ENCODE measurements at regions not wholly inside any gene's neighbourhood (a gene's known extent, or its start where the extent isn't known, plus 50 kb on each side); places are given as distances from the start of the nearest gene placed in this dataset.

- Histone ChIP-seq H3K27me3 (ENCODE audit: control insufficient read depth in 2 of 2, insufficient read depth in 2 of 2, low read length in 2 of 2) (peaks cover 0 to 3% of the 10 kb centered on the region in 2 donors), H3K4me3 (ENCODE audit: low read length) (no peak overlapping the region), H3K27ac (ENCODE audit: low read depth, low read length) (no peak overlapping the region), H3K9me3 (ENCODE audit: control insufficient read depth in 2 of 3, low read length in 3 of 3) (no peaks in the 10 kb centered on the region), H3K4me1 (ENCODE audit: control insufficient read depth in 2 of 2, insufficient read depth in 2 of 2, low read length in 2 of 2) (no peaks in the 10 kb centered on the region), H3K36me3 (ENCODE audit: control insufficient read depth in 2 of 3, insufficient read depth in 3 of 3, low read length in 3 of 3) (no peaks in the 10 kb centered on the region)
- DNase-seq (no peak), ATAC-seq (no peak)
- POLR2A ChIA-PET = no interaction called here
- no peaks in the 10 kb centered on the region for H3K9me3 Mint-ChIP-seq
- peaks cover 0 to 8% (median 4%) of the 10 kb centered on the region in 7 donors for H3K4me1 Mint-ChIP-seq
- H3K4me3 Mint-ChIP-seq = no peak overlapping the region
- H3K36me3 Mint-ChIP-seq = peaks cover 0 to 5% (median 0%) of the 10 kb centered on the region in 5 donors
- intact Hi-C loops (cut with micrococcal nuclease) = no loop called here
- peaks cover 44 to 60% (median 48%) of the 10 kb centered on the region in 5 donors for H3K27me3 Mint-ChIP-seq
- H3K27ac Mint-ChIP-seq = no peak overlapping the region
- CTCF ChIA-PET = interaction anchor here (0.9 kb wide), 1 partner anchor 21 kb away, joined by 4 read pairs; no protein-coding TSS in a partner anchor
Measured at GRCh38 chr13:27005976-27006518, 165.6 kb downstream of the USP12 start.

- H3K9me3 ChIP-seq (ENCODE audit: control insufficient read depth in 2 of 3, low read length in 3 of 3) = no peaks in the 10 kb centered on the region
- no peak for ATAC-seq
- POLR2A ChIA-PET = no interaction called here
Measured at GRCh38 chr13:27005556-27005955, 166.1 kb downstream of the USP12 start.

GRCh38 chr13:27004866-27005265, 166.7 kb downstream of the USP12 start:
- CTCF ChIA-PET = interaction anchor here (0.6 kb wide), 1 partner anchor 336 kb away, joined by 4 read pairs; no protein-coding TSS in a partner anchor
- intact Hi-C loops (cut with micrococcal nuclease) = no loop called here
- no peak for DNase-seq
- H3K36me3 Mint-ChIP-seq = peaks cover 0 to 5% (median 0%) of the 10 kb centered on the region in 5 donors
- H3K4me3 Mint-ChIP-seq = no peak overlapping the region
- no peak overlapping the region for H3K27ac Mint-ChIP-seq
- ATAC-seq = no peak
- peaks cover 0 to 8% (median 4%) of the 10 kb centered on the region in 7 donors for H3K4me1 Mint-ChIP-seq
- POLR2A ChIA-PET = no interaction called here
- Histone ChIP-seq H3K27me3 (ENCODE audit: control insufficient read depth in 2 of 2, insufficient read depth in 2 of 2, low read length in 2 of 2) (peaks cover 0 to 3% of the 10 kb centered on the region in 2 donors), H3K27ac (ENCODE audit: low read depth, low read length) (no peak overlapping the region), H3K9me3 (ENCODE audit: control insufficient read depth in 2 of 3, low read length in 3 of 3) (no peaks in the 10 kb centered on the region), H3K36me3 (ENCODE audit: control insufficient read depth in 2 of 3, insufficient read depth in 3 of 3, low read length in 3 of 3) (no peaks in the 10 kb centered on the region), H3K4me3 (ENCODE audit: low read length) (no peak overlapping the region), H3K4me1 (ENCODE audit: control insufficient read depth in 2 of 2, insufficient read depth in 2 of 2, low read length in 2 of 2) (no peaks in the 10 kb centered on the region)
- peaks cover 46 to 62% (median 55%) of the 10 kb centered on the region in 5 donors for H3K27me3 Mint-ChIP-seq
- H3K9me3 Mint-ChIP-seq = no peaks in the 10 kb centered on the region

More at GRCh38 chr13:27005556-27005955, 166.1 kb downstream of the USP12 start:
- Mint-ChIP-seq H3K27me3 (peaks cover 46 to 62% (median 52%) of the 10 kb centered on the region in 5 donors), H3K4me1 (peaks cover 0 to 8% (median 4%) of the 10 kb centered on the region in 7 donors), H3K36me3 (peaks cover 0 to 5% (median 0%) of the 10 kb centered on the region in 5 donors), H3K4me3 (no peak overlapping the region), H3K27ac (no peak overlapping the region), H3K9me3 (no peaks in the 10 kb centered on the region)
- Histone ChIP-seq H3K36me3 (ENCODE audit: control insufficient read depth in 2 of 3, insufficient read depth in 3 of 3, low read length in 3 of 3) (no peaks in the 10 kb centered on the region), H3K27ac (ENCODE audit: low read depth, low read length) (no peak overlapping the region), H3K4me1 (ENCODE audit: control insufficient read depth in 2 of 2, insufficient read depth in 2 of 2, low read length in 2 of 2) (no peaks in the 10 kb centered on the region), H3K4me3 (ENCODE audit: low read length) (no peak overlapping the region), H3K27me3 (ENCODE audit: control insufficient read depth in 2 of 2, insufficient read depth in 2 of 2, low read length in 2 of 2) (peaks cover 0 to 3% of the 10 kb centered on the region in 2 donors)
- no peak for DNase-seq
- intact Hi-C loops (cut with micrococcal nuclease) = no loop called here
- CTCF ChIA-PET = interaction anchor here (0.9 kb wide), 1 partner anchor 20 kb away, joined by 4 read pairs; no protein-coding TSS in a partner anchor

- peaks cover 0 to 3% of the 10 kb centered on the region in 2 donors for H3K27me3 ChIP-seq (ENCODE audit: control insufficient read depth in 2 of 2, insufficient read depth in 2 of 2, low read length in 2 of 2)
- Mint-ChIP-seq H3K9me3 (no peaks in the 10 kb centered on the region), H3K27me3 (peaks cover 48 to 63% (median 51%) of the 10 kb centered on the region in 5 donors), H3K4me1 (peaks cover 0 to 8% (median 4%) of the 10 kb centered on the region in 7 donors), H3K27ac (no peak overlapping the region), H3K4me3 (no peak overlapping the region), H3K36me3 (peaks cover 0 to 5% (median 0%) of the 10 kb centered on the region in 5 donors)
- H3K4me3 ChIP-seq (ENCODE audit: low read length) = no peak overlapping the region
- no peak for ATAC-seq
- H3K36me3 ChIP-seq (ENCODE audit: control insufficient read depth in 2 of 3, insufficient read depth in 3 of 3, low read length in 3 of 3) = no peaks in the 10 kb centered on the region
- no peak overlapping the region for H3K27ac ChIP-seq (ENCODE audit: low read depth, low read length)
- ChIA-PET CTCF (interaction anchor here (0.7 kb wide), 1 partner anchor 824 kb away, joined by 4 read pairs; no protein-coding TSS in a partner anchor), POLR2A (no interaction called here)
- intact Hi-C loops (cut with micrococcal nuclease) = no loop called here
- no peaks in the 10 kb centered on the region for H3K9me3 ChIP-seq (ENCODE audit: control insufficient read depth in 2 of 3, low read length in 3 of 3)
- H3K4me1 ChIP-seq (ENCODE audit: control insufficient read depth in 2 of 2, insufficient read depth in 2 of 2, low read length in 2 of 2) = no peaks in the 10 kb centered on the region
- DNase-seq = no peak
Measured at GRCh38 chr13:27004326-27004725, 167.3 kb downstream of the USP12 start.

- Histone ChIP-seq H3K27me3 (ENCODE audit: control insufficient read depth in 2 of 2, insufficient read depth in 2 of 2, low read length in 2 of 2) (peaks cover 0 to 3% of the 10 kb centered on the region in 2 donors), H3K9me3 (ENCODE audit: control insufficient read depth in 2 of 3, low read length in 3 of 3) (no peaks in the 10 kb centered on the region), H3K27ac (ENCODE audit: low read depth, low read length) (no peak overlapping the region), H3K36me3 (ENCODE audit: control insufficient read depth in 2 of 3, insufficient read depth in 3 of 3, low read length in 3 of 3) (no peaks in the 10 kb centered on the region), H3K4me1 (ENCODE audit: control insufficient read depth in 2 of 2, insufficient read depth in 2 of 2, low read length in 2 of 2) (no peaks in the 10 kb centered on the region), H3K4me3 (ENCODE audit: low read length) (no peak overlapping the region)
- ATAC-seq (no peak), DNase-seq (no peak)
- Mint-ChIP-seq H3K27ac (peak overlapping the region in 1 of 9 donors; percentile 26), H3K27me3 (peaks cover 38 to 63% (median 50%) of the 10 kb centered on the region in 5 donors), H3K9me3 (peaks cover 0 to 2% (median 0%) of the 10 kb centered on the region in 11 donors), H3K36me3 (peaks cover 0 to 5% (median 0%) of the 10 kb centered on the region in 5 donors), H3K4me1 (peaks cover 0 to 12% (median 2%) of the 10 kb centered on the region in 7 donors), H3K4me3 (no peak overlapping the region)
- intact Hi-C loops (cut with micrococcal nuclease) = no loop called here
- CTCF ChIA-PET = no interaction called here
- POLR2A ChIA-PET = no interaction called here
Measured at GRCh38 chr13:27001705-27002104, 169.9 kb downstream of the USP12 start.

- Mint-ChIP-seq H3K4me3 (no peak overlapping the region), H3K27ac (no peak overlapping the region), H3K9me3 (peaks cover 0 to 2% (median 0%) of the 10 kb centered on the region in 11 donors), H3K4me1 (peaks cover 0 to 12% (median 0%) of the 10 kb centered on the region in 7 donors), H3K27me3 (peaks cover 39 to 66% (median 48%) of the 10 kb centered on the region in 5 donors), H3K36me3 (peaks cover 0 to 5% (median 0%) of the 10 kb centered on the region in 5 donors)
- H3K27ac ChIP-seq (ENCODE audit: low read depth, low read length) = no peak overlapping the region
- DNase-seq (no peak), ATAC-seq (no peak)
- intact Hi-C loops (cut with micrococcal nuclease) = no loop called here
- no peaks in the 10 kb centered on the region for H3K4me1 ChIP-seq (ENCODE audit: control insufficient read depth in 2 of 2, insufficient read depth in 2 of 2, low read length in 2 of 2)
- H3K9me3 ChIP-seq (ENCODE audit: control insufficient read depth in 2 of 3, low read length in 3 of 3) = no peaks in the 10 kb centered on the region
- peaks cover 0 to 2% of the 10 kb centered on the region in 2 donors for H3K27me3 ChIP-seq (ENCODE audit: control insufficient read depth in 2 of 2, insufficient read depth in 2 of 2, low read length in 2 of 2)
- no peaks in the 10 kb centered on the region for H3K36me3 ChIP-seq (ENCODE audit: control insufficient read depth in 2 of 3, insufficient read depth in 3 of 3, low read length in 3 of 3)
- ChIA-PET CTCF (interaction anchor here (1.0 kb wide), 1 partner anchor 358 kb away, joined by 4 read pairs; no protein-coding TSS in a partner anchor), POLR2A (no interaction called here)
- H3K4me3 ChIP-seq (ENCODE audit: low read length) = no peak overlapping the region
Measured at GRCh38 chr13:27000686-27001085, 170.9 kb downstream of the USP12 start.

- no peak for ATAC-seq
- H3K4me3 Mint-ChIP-seq = no peak overlapping the region
Measured at GRCh38 chr13:26999499-26999898, 172.1 kb downstream of the USP12 start.

More at GRCh38 chr13:26999499-26999898, 172.1 kb downstream of the USP12 start:
- H3K4me1 ChIP-seq (ENCODE audit: control insufficient read depth in 2 of 2, insufficient read depth in 2 of 2, low read length in 2 of 2) = no peaks in the 10 kb centered on the region
- no peak overlapping the region for H3K4me3 ChIP-seq (ENCODE audit: low read length)
- no peak overlapping the region for H3K27ac Mint-ChIP-seq
- no peaks in the 10 kb centered on the region for H3K36me3 ChIP-seq (ENCODE audit: control insufficient read depth in 2 of 3, insufficient read depth in 3 of 3, low read length in 3 of 3)
- H3K36me3 Mint-ChIP-seq = no peaks in the 10 kb centered on the region
- H3K4me1 Mint-ChIP-seq = peaks cover 0 to 7% (median 0%) of the 10 kb centered on the region in 7 donors
- POLR2A ChIA-PET = no interaction called here
- intact Hi-C loops (cut with micrococcal nuclease) = no loop called here
- CTCF ChIA-PET = no interaction called here
- peaks cover 0 to 2% (median 0%) of the 10 kb centered on the region in 11 donors for H3K9me3 Mint-ChIP-seq
- no peak overlapping the region for H3K27ac ChIP-seq (ENCODE audit: low read depth, low read length)
- H3K27me3 Mint-ChIP-seq = peaks cover 38 to 61% (median 46%) of the 10 kb centered on the region in 5 donors
- H3K27me3 ChIP-seq (ENCODE audit: control insufficient read depth in 2 of 2, insufficient read depth in 2 of 2, low read length in 2 of 2) = no peaks in the 10 kb centered on the region
- H3K9me3 ChIP-seq (ENCODE audit: control insufficient read depth in 2 of 3, low read length in 3 of 3) = no peaks in the 10 kb centered on the region
- DNase-seq = no peak
